GM20000 (cell line): ENCODE measurements at regions not wholly inside any gene's neighbourhood (a gene's known extent, or its start where the extent isn't known, plus 50 kb on each side); places are given as distances from the start of the nearest gene placed in this dataset.

ENCODE experiments used
- DNase-seq: peaks from one replicate; pipeline ENCODE4 v3.0.0; 2012; ENCODE audit warnings: low spot score
- CTCF ChIP-seq: IDR thresholded peaks from 2 replicates; pipeline ENCODE4 v1.5.1; 2012; ENCODE audit warnings: mild to moderate bottlenecking, control low read depth; ENCODE audit errors: extremely low read depth, missing control alignments

GRCh38 chr11:28401446-28401845 lies 293.3 kb downstream of the METTL15 start:
- no peak for DNase-seq
- no peak for TF ChIP-seq CTCF

GRCh38 chr11:28400331-28401100 lies 292.3 kb downstream of the METTL15 start:
- no peak for TF ChIP-seq CTCF
- DNase-seq, result no peak

GRCh38 chr11:28393348-28393747 lies 285.2 kb downstream of the METTL15 start:
- no peak for TF ChIP-seq CTCF
- DNase-seq, result no peak

- TF ChIP-seq CTCF, result no peak
- no peak for DNase-seq
Observed at GRCh38 chr11:28384418-28384817, 276.2 kb downstream of the METTL15 start.

GRCh38 chr11:28383456-28383855 lies 275.3 kb downstream of the METTL15 start:
- no peak for TF ChIP-seq CTCF
- no peak for DNase-seq
